ENCODE measurements at regions not wholly inside any gene's neighbourhood (a gene's known extent, or its start where the extent isn't known, plus 50 kb on each side); places are given as distances from the start of the nearest gene placed in this dataset.

- peaks cover 4% of the 10 kb centered on the region for H3K27me3 Mint-ChIP-seq
Measured at GRCh38 chr21:43340491-43341377, 86.2 kb downstream of the SIK1 start.

More at GRCh38 chr21:43340491-43341377, 86.2 kb downstream of the SIK1 start:
- Histone ChIP-seq H3K9ac (ENCODE audit: low read length) (no peak overlapping the region), H3K79me2 (ENCODE audit: control insufficient read depth, insufficient read depth, low read length) (no peaks in the 10 kb centered on the region), H3K4me3 (ENCODE audit: control extremely low read depth in 1 of 5, extremely low read depth in 1 of 5, insufficient read depth in 1 of 5, low read depth in 2 of 5, low read length in 4 of 5) (no peak overlapping the region), H3K4me1 (ENCODE audit: control insufficient read depth in 2 of 2, insufficient read depth in 2 of 2, low read length in 2 of 2) (peaks cover 21 to 23% of the 10 kb centered on the region in 2 donors), H3K36me3 (replicated peaks in 1 of 2; ENCODE audit: control extremely low read depth in 1 of 2, control insufficient read depth in 1 of 2, extremely low read depth in 1 of 2, insufficient read depth in 2 of 2, low read length in 1 of 2) (no peaks in the 10 kb centered on the region), H4K20me1 (ENCODE audit: control insufficient read depth, insufficient read depth, low read length, poor library complexity, severe bottlenecking) (no peaks in the 10 kb centered on the region), H3K27ac (ENCODE audit: low read length in 2 of 2) (no peak overlapping the region), H2AFZ (ENCODE audit: insufficient read depth, low read depth, low read length, poor library complexity, severe bottlenecking) (no peak overlapping the region), H3K27me3 (replicated peaks in 1 of 4; ENCODE audit: control extremely low read depth in 1 of 4, control insufficient read depth in 3 of 4, insufficient read depth in 4 of 4, low read length in 3 of 4) (no peaks in the 10 kb centered on the region), H3K9me3 (ENCODE audit: control extremely low read depth in 1 of 3, control insufficient read depth in 2 of 3, insufficient read depth in 1 of 3, low read length in 2 of 3) (peaks cover 0 to 2% (median 0%) of the 10 kb centered on the region in 3 donors), H3K4me2 (replicated peaks; ENCODE audit: low read depth, low read length, poor library complexity, severe bottlenecking) (no peak overlapping the region)
- intact Hi-C loops (cut with micrococcal nuclease): no loop called here
- TF ChIP-seq EZH2 (IDR thresholded peaks at IDR 0.05; ENCODE audit: borderline replicate concordance, insufficient read depth, low read depth, low read length, poor library complexity, severe bottlenecking) (no peak), CTCF (IDR thresholded peaks at IDR 0.05) (no peak)
- peak overlapping the region; percentile 37 for H3K27ac Mint-ChIP-seq
- no peak for DNase-seq
- 94% methylated on average over 29 of the region's 29 CpGs for WGBS (ENCODE audit: insufficient coverage)
- POLR2A ChIA-PET: no interaction called here
- no peak overlapping the region for H3K4me3 Mint-ChIP-seq
- H3K9me3 Mint-ChIP-seq (ENCODE audit: insufficient read depth): no peaks in the 10 kb centered on the region
- H3K4me1 Mint-ChIP-seq: peaks cover 19% of the 10 kb centered on the region
- CTCF ChIA-PET: no interaction called here
- no peak for ATAC-seq (ENCODE audit: low read depth)

All from B cell (primary cell).